ENCODE measurements at regions not wholly inside any gene's neighbourhood (a gene's known extent, or its start where the extent isn't known, plus 50 kb on each side); places are given as distances from the start of the nearest gene placed in this dataset.

DNA sequence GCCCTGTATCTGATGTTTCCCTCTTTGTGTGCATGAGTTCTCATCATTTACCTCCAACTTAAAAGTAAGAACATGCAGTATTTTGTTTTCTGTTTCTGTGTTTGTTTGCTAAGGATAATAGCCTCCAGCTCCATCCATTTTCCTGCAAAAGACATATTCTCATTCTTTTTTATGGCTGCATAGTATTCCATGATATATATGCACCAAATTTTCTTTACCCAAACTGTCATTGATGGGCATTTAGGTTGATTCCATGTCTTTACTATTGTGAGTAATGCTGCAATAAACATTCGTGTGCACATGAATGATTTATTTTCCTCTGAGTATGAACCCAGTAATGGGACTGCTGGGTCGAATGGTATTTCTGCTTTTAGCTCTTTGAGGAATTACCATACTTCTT is 163.4 kb downstream of the TMEM26 start:
- DNase-seq: no peak
- Mint-ChIP-seq H3K4me1 (peaks cover 13% of the 10 kb centered on the region), H3K9me3 (peaks cover 0 to 8% (median 4%) of the 10 kb centered on the region in 7 donors), H3K4me3 (no peak overlapping the region), H3K27me3 (ENCODE audit: low read depth in 3 of 3) (peaks cover 2 to 7% (median 7%) of the 10 kb centered on the region in 3 donors), H3K27ac (no peak overlapping the region), H3K36me3 (no peaks in the 10 kb centered on the region)
- Histone ChIP-seq H3K79me2 (ENCODE audit: insufficient read depth, low read length) (no peaks in the 10 kb centered on the region), H3K4me2 (replicated peaks; ENCODE audit: extremely low read depth, low read length, poor library complexity, severe bottlenecking) (no peak overlapping the region), H3K36me3 (replicated peaks in 1 of 2; ENCODE audit: control insufficient read depth in 1 of 2, insufficient read depth in 2 of 2, low read length in 2 of 2) (no peaks in the 10 kb centered on the region), H4K20me1 (ENCODE audit: insufficient read depth, low read length) (no peaks in the 10 kb centered on the region), H2AFZ (ENCODE audit: insufficient read depth, low read depth, low read length, poor library complexity, severe bottlenecking) (no peak overlapping the region), H3K9ac (ENCODE audit: insufficient read depth, low read length, poor library complexity, severe bottlenecking) (no peak overlapping the region), H3K9me3 (replicated peaks in 1 of 2; ENCODE audit: control insufficient read depth in 1 of 2, insufficient read depth in 1 of 2, low read length in 2 of 2) (no peaks in the 10 kb centered on the region), H3K4me3 (replicated peaks in 1 of 3; ENCODE audit: low read depth in 2 of 3, low read length in 3 of 3) (no peak overlapping the region), H3K27ac (ENCODE audit: low read depth in 1 of 2, low read length in 2 of 2) (no peak overlapping the region), H3K4me1 (ENCODE audit: control insufficient read depth in 1 of 2, insufficient read depth in 2 of 2, low read length in 2 of 2) (peaks cover 0 to 7% of the 10 kb centered on the region in 2 donors), H3K27me3 (ENCODE audit: control insufficient read depth in 2 of 2, insufficient read depth in 2 of 2, low read length in 2 of 2) (peaks cover 0 to 5% of the 10 kb centered on the region in 2 donors)
- intact Hi-C loops (cut with micrococcal nuclease): no loop called here
- TF ChIP-seq, protein P1, sequence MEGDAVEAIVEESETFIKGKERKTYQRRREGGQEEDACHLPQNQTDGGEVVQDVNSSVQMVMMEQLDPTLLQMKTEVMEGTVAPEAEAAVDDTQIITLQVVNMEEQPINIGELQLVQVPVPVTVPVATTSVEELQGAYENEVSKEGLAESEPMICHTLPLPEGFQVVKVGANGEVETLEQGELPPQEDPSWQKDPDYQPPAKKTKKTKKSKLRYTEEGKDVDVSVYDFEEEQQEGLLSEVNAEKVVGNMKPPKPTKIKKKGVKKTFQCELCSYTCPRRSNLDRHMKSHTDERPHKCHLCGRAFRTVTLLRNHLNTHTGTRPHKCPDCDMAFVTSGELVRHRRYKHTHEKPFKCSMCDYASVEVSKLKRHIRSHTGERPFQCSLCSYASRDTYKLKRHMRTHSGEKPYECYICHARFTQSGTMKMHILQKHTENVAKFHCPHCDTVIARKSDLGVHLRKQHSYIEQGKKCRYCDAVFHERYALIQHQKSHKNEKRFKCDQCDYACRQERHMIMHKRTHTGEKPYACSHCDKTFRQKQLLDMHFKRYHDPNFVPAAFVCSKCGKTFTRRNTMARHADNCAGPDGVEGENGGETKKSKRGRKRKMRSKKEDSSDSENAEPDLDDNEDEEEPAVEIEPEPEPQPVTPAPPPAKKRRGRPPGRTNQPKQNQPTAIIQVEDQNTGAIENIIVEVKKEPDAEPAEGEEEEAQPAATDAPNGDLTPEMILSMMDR (IDR thresholded peaks at IDR 0.05): no peak
- WGBS (ENCODE audit: insufficient coverage): no CpG with 5 or more reads among the region's 2 CpGs

DNA sequence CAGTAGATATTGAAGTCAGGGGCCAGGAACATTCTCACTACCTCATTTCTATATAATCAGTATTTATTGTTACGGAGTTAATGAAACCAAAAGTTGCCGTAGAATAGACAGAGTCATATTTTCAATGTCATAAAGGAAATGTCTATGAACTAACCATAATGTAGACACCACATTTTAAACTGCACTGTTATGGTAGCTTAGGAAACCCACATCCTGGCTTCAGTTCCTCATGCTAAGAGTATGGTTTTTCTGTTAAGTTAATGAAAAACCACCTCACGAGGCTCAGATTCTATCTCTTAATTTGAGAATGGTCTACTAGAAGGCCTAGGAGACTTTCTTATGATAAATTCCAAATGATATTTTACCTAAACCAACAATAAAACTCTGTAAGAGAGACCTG is 166.5 kb downstream of the TMEM26 start:
- no CpG with 5 or more reads among the region's 3 CpGs for WGBS (ENCODE audit: insufficient coverage)
- Histone ChIP-seq H3K79me2 (ENCODE audit: insufficient read depth, low read length) (no peaks in the 10 kb centered on the region), H3K27ac (ENCODE audit: low read depth in 1 of 2, low read length in 2 of 2) (no peak overlapping the region), H3K4me1 (ENCODE audit: control insufficient read depth in 1 of 2, insufficient read depth in 2 of 2, low read length in 2 of 2) (peaks cover 0 to 7% of the 10 kb centered on the region in 2 donors), H3K9me3 (replicated peaks in 1 of 2; ENCODE audit: control insufficient read depth in 1 of 2, insufficient read depth in 1 of 2, low read length in 2 of 2) (no peaks in the 10 kb centered on the region), H3K27me3 (ENCODE audit: control insufficient read depth in 2 of 2, insufficient read depth in 2 of 2, low read length in 2 of 2) (peaks cover 0 to 5% of the 10 kb centered on the region in 2 donors), H3K36me3 (replicated peaks in 1 of 2; ENCODE audit: control insufficient read depth in 1 of 2, insufficient read depth in 2 of 2, low read length in 2 of 2) (no peaks in the 10 kb centered on the region), H4K20me1 (ENCODE audit: insufficient read depth, low read length) (no peaks in the 10 kb centered on the region), H2AFZ (ENCODE audit: insufficient read depth, low read depth, low read length, poor library complexity, severe bottlenecking) (no peak overlapping the region), H3K4me2 (replicated peaks; ENCODE audit: extremely low read depth, low read length, poor library complexity, severe bottlenecking) (peak overlapping the region; percentile 15), H3K9ac (ENCODE audit: insufficient read depth, low read length, poor library complexity, severe bottlenecking) (no peak overlapping the region), H3K4me3 (replicated peaks in 1 of 3; ENCODE audit: low read depth in 2 of 3, low read length in 3 of 3) (no peak overlapping the region)
- H3K36me3 Mint-ChIP-seq: no peaks in the 10 kb centered on the region
- H3K27me3 Mint-ChIP-seq (ENCODE audit: low read depth in 3 of 3): peaks cover 2 to 6% (median 5%) of the 10 kb centered on the region in 3 donors
- TF ChIP-seq, protein P1 (IDR thresholded peaks at IDR 0.05): no peak
- peaks cover 18% of the 10 kb centered on the region for H3K4me1 Mint-ChIP-seq
- peak overlapping the region in 1 of 7 donors; percentile 13 for H3K27ac Mint-ChIP-seq
- H3K9me3 Mint-ChIP-seq: peaks cover 0 to 8% (median 4%) of the 10 kb centered on the region in 7 donors
- peak overlapping the region in 1 of 2 donors; percentile 48 for H3K4me3 Mint-ChIP-seq
- peak in 2 of 3 donors; percentile 7 to 23 for DNase-seq
- intact Hi-C loops (cut with micrococcal nuclease): no loop called here

Measured in CD14-positive monocyte (primary cell).